Astrocyte of the spinal cord (primary cell): ENCODE measurements at regions not wholly inside any gene's neighbourhood (a gene's known extent, or its start where the extent isn't known, plus 50 kb on each side); places are given as distances from the start of the nearest gene placed in this dataset.

ENCODE experiments used
- DNase-seq: peaks from one replicate; pipeline ENCODE4 v3.0.0; 2011; ENCODE audit warnings: low read depth, low spot score
- H3K4me3 ChIP-seq: 2 replicates; pipeline ENCODE4 v1.5.1; 2011; ENCODE audit warnings: low read depth, mild to moderate bottlenecking, low read length, moderate library complexity
- CTCF ChIP-seq: IDR thresholded peaks from 2 replicates; pipeline ENCODE4 v1.5.1; 2012; ENCODE audit warnings: low read depth, mild to moderate bottlenecking, low read length, inconsistent platforms
- in situ Hi-C: cut with HindIII; loops from 2 replicates; pipeline ENCODE4 v1.10.0; 2017; ENCODE audit warnings: low sequenced_read_pairs

GRCh38 chr11:70882716-70883085, 369.7 kb downstream of the SHANK2 start:
- TF ChIP-seq CTCF, result no peak
- in situ Hi-C loops, result no loop called here
- no peak overlapping the region for H3K4me3 ChIP-seq
- DNase-seq, result no peak

GRCh38 chr11:70883323-70883940, 368.9 kb downstream of the SHANK2 start:
- in situ Hi-C loops, result no loop called here
- no peak for DNase-seq
- no peak for TF ChIP-seq CTCF
- no peak overlapping the region for H3K4me3 ChIP-seq

GRCh38 chr11:70883973-70884623, 368.3 kb downstream of the SHANK2 start:
- DNase-seq, result no peak

GRCh38 chr11:70885281-70886231, 366.8 kb downstream of the SHANK2 start:
- no peak for TF ChIP-seq CTCF
- in situ Hi-C loops, result no loop called here
- peak; percentile 5 for DNase-seq
- no peak overlapping the region for H3K4me3 ChIP-seq

More at GRCh38 chr11:70883973-70884623, 368.3 kb downstream of the SHANK2 start:
- no peak for TF ChIP-seq CTCF
- no peak overlapping the region for H3K4me3 ChIP-seq
- in situ Hi-C loops, result no loop called here

GRCh38 chr11:70886256-70886655, 366.1 kb downstream of the SHANK2 start:
- TF ChIP-seq CTCF, result no peak
- H3K4me3 ChIP-seq, result no peak overlapping the region
- DNase-seq, result no peak
- in situ Hi-C loops, result no loop called here

GRCh38 chr11:70886676-70887541, 365.5 kb downstream of the SHANK2 start:
- in situ Hi-C loops, result no loop called here
- no peak overlapping the region for H3K4me3 ChIP-seq
- no peak for TF ChIP-seq CTCF
- no peak for DNase-seq
